Gastrocnemius medialis (tissue), 4 donors: ENCODE measurements at regions not wholly inside any gene's neighbourhood (a gene's known extent, or its start where the extent isn't known, plus 50 kb on each side); places are given as distances from the start of the nearest gene placed in this dataset.

Experiments
- ATAC-seq, 2 donors: fragments of 150-250 bp; one replicate each; pipeline ENCODE4 v1.9.1; 2016
- DNase-seq, 2 donors: peaks; one replicate each; pipeline ENCODE4 v3.0.0-alpha.2; 2019
- H3K27ac ChIP-seq, 4 donors: fragments of 200-600 bp; sonication (generic); 1 replicate in 1 of 4; 2 replicates in 3 of 4; pipeline ENCODE4 v1.5.1; 2016 to 2018; ENCODE audit warnings: mild to moderate bottlenecking in 2 of 4, moderate library complexity in 1 of 4
- H3K27me3 ChIP-seq, 3 donors: fragments of 200-600 bp; sonication (generic) in 2 of 3; 1 replicate in 1 of 3; 2 replicates in 2 of 3; pipeline versions ENCODE4 v1.5.1 to v1.6.0; 2016 to 2019; ENCODE audit warnings: mild to moderate bottlenecking in 1 of 3, moderate library complexity in 1 of 3
- H3K36me3 ChIP-seq, 2 donors: fragments of 200-600 bp; sonication (generic) in 1 of 2; one replicate each; pipeline ENCODE4 v1.5.1; 2017 to 2018
- H3K4me1 ChIP-seq, 2 donors: fragments of 200-600 bp; sonication (generic) in 1 of 2; one replicate each; pipeline ENCODE4 v1.5.1; 2016 to 2017; ENCODE audit warnings: mild to moderate bottlenecking in 2 of 2
- H3K4me3 ChIP-seq, 4 donors: fragments of 200-600 bp; sonication (generic) in 3 of 4; 1 replicate in 1 of 4; 2 replicates in 3 of 4; pipeline ENCODE4 v1.5.1; 2016 to 2019; ENCODE audit warnings: mild to moderate bottlenecking in 2 of 4
- H3K9me3 ChIP-seq, 3 donors: fragments of 200-600 bp; sonication (generic) in 2 of 3; 1 replicate in 1 of 3; 2 replicates in 2 of 3; pipeline ENCODE4 v1.5.1; 2016 to 2019
- CTCF ChIP-seq, 5 experiments: fragments of 450-650 bp in 3 of 5; fragments of 200-600 bp in 2 of 5; sonication (generic) in 2 of 5; IDR thresholded peaks in 4 of 5; conservative IDR thresholded peaks in 1 of 5; 1 replicate in 4 of 5; 2 replicates in 1 of 5; pipeline ENCODE4 v1.5.1; 2016 to 2019; ENCODE audit warnings: antibody characterized with exemption in 5 of 5, mild to moderate bottlenecking in 3 of 5, moderate library complexity in 3 of 5
- POLR2A ChIP-seq, 2 donors: fragments of 450-650 bp; IDR thresholded peaks; one replicate each; pipeline ENCODE4 v1.6.1; 2017; ENCODE audit warnings: antibody characterized with exemption in 2 of 2, mild to moderate bottlenecking in 2 of 2, moderate library complexity in 2 of 2
- in situ Hi-C, 4 donors: fragments of 200-750 bp; cut with MboI; loops; one replicate each; pipeline versions ENCODE4 v1.15.0 to v1.8.0; 2017; ENCODE audit warnings: low sequenced_read_pairs in 4 of 4
- intact Hi-C: fragments of 100-400 bp; cut with DNase I; formaldehyde crosslinking; loops from one replicate; pipeline ENCODE4 v1.15.1; 2023; ENCODE audit warnings: low total_unique reads

GRCh38 chr6:149264629-149265028 lies 52.9 kb upstream of the TAB2 start:
- ATAC-seq (no peak), DNase-seq (no peak)
- Histone ChIP-seq H3K9me3 (no peaks in the 10 kb centered on the region), H3K36me3 (no peaks in the 10 kb centered on the region), H3K27me3 (no peaks in the 10 kb centered on the region), H3K4me1 (no peaks in the 10 kb centered on the region), H3K4me3 (no peak overlapping the region), H3K27ac (no peak overlapping the region)
- intact Hi-C loops: no loop called here
- in situ Hi-C loops: no loop called here
- TF ChIP-seq POLR2A (IDR thresholded peaks at IDR 0.05): no peak
- no peak for TF ChIP-seq CTCF (IDR thresholded peaks at IDR 0.05 in 4 of 5, conservative IDR thresholded peaks at IDR 0.05 in 1 of 5)

- H3K4me3 ChIP-seq: no peak overlapping the region
- H3K9me3 ChIP-seq: no peaks in the 10 kb centered on the region
- no peak for DNase-seq
- H3K4me1 ChIP-seq: no peaks in the 10 kb centered on the region
- no peak for TF ChIP-seq CTCF (IDR thresholded peaks at IDR 0.05 in 4 of 5, conservative IDR thresholded peaks at IDR 0.05 in 1 of 5)
- no peak for TF ChIP-seq POLR2A (IDR thresholded peaks at IDR 0.05)
- no peak for ATAC-seq
- no peaks in the 10 kb centered on the region for H3K36me3 ChIP-seq
- no peak overlapping the region for H3K27ac ChIP-seq
- intact Hi-C loops: no loop called here
- no peaks in the 10 kb centered on the region for H3K27me3 ChIP-seq
- in situ Hi-C loops: no loop called here
Observed at GRCh38 chr6:149265945-149266344, 51.6 kb upstream of the TAB2 start.

GRCh38 chr6:149266659-149267058 lies 50.9 kb upstream of the TAB2 start:
- in situ Hi-C loops (no loop called here), intact Hi-C loops (no loop called here)
- no peaks in the 10 kb centered on the region for H3K9me3 ChIP-seq
- H3K36me3 ChIP-seq: no peaks in the 10 kb centered on the region
- ATAC-seq (no peak), DNase-seq (no peak)
- H3K27ac ChIP-seq: no peak overlapping the region
- H3K4me1 ChIP-seq: no peaks in the 10 kb centered on the region
- no peaks in the 10 kb centered on the region for H3K27me3 ChIP-seq
- TF ChIP-seq CTCF (IDR thresholded peaks at IDR 0.05 in 4 of 5, conservative IDR thresholded peaks at IDR 0.05 in 1 of 5) (no peak), POLR2A (IDR thresholded peaks at IDR 0.05) (no peak)
- no peak overlapping the region for H3K4me3 ChIP-seq

- no peak for DNase-seq
- in situ Hi-C loops (no loop called here), intact Hi-C loops (no loop called here)
- Histone ChIP-seq H3K27me3 (no peaks in the 10 kb centered on the region), H3K4me3 (no peak overlapping the region), H3K9me3 (no peaks in the 10 kb centered on the region), H3K4me1 (no peaks in the 10 kb centered on the region), H3K27ac (no peak overlapping the region), H3K36me3 (no peaks in the 10 kb centered on the region)
- ATAC-seq: no peak
- no peak for TF ChIP-seq CTCF (IDR thresholded peaks at IDR 0.05 in 4 of 5, conservative IDR thresholded peaks at IDR 0.05 in 1 of 5)
- no peak for TF ChIP-seq POLR2A (IDR thresholded peaks at IDR 0.05)
Observed at GRCh38 chr6:149267072-149267471, 50.4 kb upstream of the TAB2 start.

GRCh38 chr6:149267513-149268043 lies 49.9 kb upstream of the TAB2 start:
- no peaks in the 10 kb centered on the region for H3K27me3 ChIP-seq
- intact Hi-C loops (no loop called here), in situ Hi-C loops (no loop called here)
- H3K36me3 ChIP-seq: no peaks in the 10 kb centered on the region
- TF ChIP-seq POLR2A (IDR thresholded peaks at IDR 0.05) (no peak), CTCF (IDR thresholded peaks at IDR 0.05 in 4 of 5, conservative IDR thresholded peaks at IDR 0.05 in 1 of 5) (no peak)
- no peaks in the 10 kb centered on the region for H3K9me3 ChIP-seq
- no peaks in the 10 kb centered on the region for H3K4me1 ChIP-seq
- ATAC-seq (no peak), DNase-seq (no peak)
- H3K27ac ChIP-seq: no peak overlapping the region
- H3K4me3 ChIP-seq: no peak overlapping the region
